ENCODE measurements at regions not wholly inside any gene's neighbourhood (a gene's known extent, or its start where the extent isn't known, plus 50 kb on each side); places are given as distances from the start of the nearest gene placed in this dataset.
A peak's percentile ranks its signal among the peaks of the same experiment; 100 is the strongest.

DNA sequence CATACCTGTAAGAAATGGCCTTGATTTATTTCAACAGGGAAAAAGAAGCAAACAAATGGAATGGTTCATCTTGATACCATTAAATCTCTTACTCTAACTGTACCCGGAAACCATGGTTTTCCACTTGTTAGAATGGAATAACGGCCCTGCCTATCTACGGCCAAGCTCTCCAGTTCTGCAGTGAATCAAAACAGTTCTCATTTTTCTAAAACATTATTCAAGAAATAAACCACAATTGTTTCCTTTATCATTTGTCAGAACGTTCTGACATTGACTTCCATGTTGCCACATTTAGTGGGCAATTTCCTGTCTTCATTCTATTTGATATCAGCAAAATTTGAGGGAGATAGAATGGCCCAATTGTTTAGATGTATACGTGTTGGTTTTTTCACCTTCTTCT, 118.8 kb upstream of the CDH19 start:
- H3K79me2 ChIP-seq (ENCODE audit: insufficient read depth, low read depth) = no peaks in the 10 kb centered on the region
- no peak overlapping the region for H3K4me2 ChIP-seq
- H3K4me3 ChIP-seq (IDR thresholded peaks at IDR 0.05; ENCODE audit: insufficient read depth, low read depth, low read length) = no peak overlapping the region
- no peaks in the 10 kb centered on the region for H3K27me3 ChIP-seq (ENCODE audit: insufficient read depth, low read depth)
- no peaks in the 10 kb centered on the region for H4K20me1 ChIP-seq (ENCODE audit: insufficient read depth)
- no peak overlapping the region for H3K27ac ChIP-seq
- H3K4me1 ChIP-seq (ENCODE audit: low read depth, poor library complexity, severe bottlenecking) = peaks cover 14% of the 10 kb centered on the region
- TF ChIP-seq, protein P1, sequence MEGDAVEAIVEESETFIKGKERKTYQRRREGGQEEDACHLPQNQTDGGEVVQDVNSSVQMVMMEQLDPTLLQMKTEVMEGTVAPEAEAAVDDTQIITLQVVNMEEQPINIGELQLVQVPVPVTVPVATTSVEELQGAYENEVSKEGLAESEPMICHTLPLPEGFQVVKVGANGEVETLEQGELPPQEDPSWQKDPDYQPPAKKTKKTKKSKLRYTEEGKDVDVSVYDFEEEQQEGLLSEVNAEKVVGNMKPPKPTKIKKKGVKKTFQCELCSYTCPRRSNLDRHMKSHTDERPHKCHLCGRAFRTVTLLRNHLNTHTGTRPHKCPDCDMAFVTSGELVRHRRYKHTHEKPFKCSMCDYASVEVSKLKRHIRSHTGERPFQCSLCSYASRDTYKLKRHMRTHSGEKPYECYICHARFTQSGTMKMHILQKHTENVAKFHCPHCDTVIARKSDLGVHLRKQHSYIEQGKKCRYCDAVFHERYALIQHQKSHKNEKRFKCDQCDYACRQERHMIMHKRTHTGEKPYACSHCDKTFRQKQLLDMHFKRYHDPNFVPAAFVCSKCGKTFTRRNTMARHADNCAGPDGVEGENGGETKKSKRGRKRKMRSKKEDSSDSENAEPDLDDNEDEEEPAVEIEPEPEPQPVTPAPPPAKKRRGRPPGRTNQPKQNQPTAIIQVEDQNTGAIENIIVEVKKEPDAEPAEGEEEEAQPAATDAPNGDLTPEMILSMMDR (conservative IDR thresholded peaks at IDR 0.05; ENCODE audit: low read depth, low read length) = no peak
- no peak overlapping the region for H2AFZ ChIP-seq (ENCODE audit: low read depth)
- no peaks in the 10 kb centered on the region for H3K36me3 ChIP-seq (ENCODE audit: insufficient read depth)
- no peak overlapping the region for H3K9ac ChIP-seq

DNA sequence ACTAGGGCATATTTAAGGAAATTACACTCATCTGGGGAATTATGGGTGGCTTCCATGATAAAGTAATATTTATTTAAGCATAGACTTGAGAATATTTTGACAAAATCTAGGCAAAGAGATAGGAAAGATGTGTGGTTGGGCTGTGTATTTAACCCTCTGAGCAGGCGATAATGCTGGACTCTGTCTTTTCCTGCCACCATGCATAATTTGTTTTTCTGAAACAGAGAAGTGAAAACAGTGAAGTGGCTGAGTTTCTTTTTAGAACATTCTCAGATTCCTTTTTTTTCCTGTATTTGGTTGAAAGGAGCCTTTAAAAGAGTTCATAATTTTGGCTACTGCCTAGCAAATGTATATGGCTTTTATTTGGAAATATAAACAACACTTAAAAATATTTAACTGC, 104.8 kb upstream of the CDH19 start:
- TF ChIP-seq, protein P1 (conservative IDR thresholded peaks at IDR 0.05; ENCODE audit: low read depth, low read length) = no peak

DNA sequence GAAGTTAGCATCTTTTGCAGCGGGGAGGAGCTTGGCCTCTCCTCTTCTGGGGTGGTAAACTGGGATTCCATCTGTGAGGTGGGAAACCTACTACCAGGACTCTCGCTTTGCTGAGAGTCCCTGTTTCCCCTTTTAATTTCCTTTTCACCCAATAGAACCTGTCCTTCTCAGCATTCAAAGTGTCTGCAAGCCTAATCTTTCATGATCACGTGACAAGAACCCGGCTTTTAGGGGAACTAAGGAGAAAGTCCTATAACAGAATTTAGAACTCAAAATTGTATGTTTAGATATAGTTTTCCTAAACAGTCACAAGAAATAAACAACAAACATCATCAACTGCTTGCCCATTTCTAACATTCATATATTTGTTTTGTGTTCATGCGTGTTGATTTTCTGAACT, 103.6 kb upstream of the CDH19 start:
- H3K9ac ChIP-seq = no peak overlapping the region
- no peak overlapping the region for H2AFZ ChIP-seq (ENCODE audit: low read depth)

More for the DNA sequence above, 104.8 kb upstream of the CDH19 start:
- no peak overlapping the region for H3K4me3 ChIP-seq (IDR thresholded peaks at IDR 0.05; ENCODE audit: insufficient read depth, low read depth, low read length)
- H2AFZ ChIP-seq (ENCODE audit: low read depth) = no peak overlapping the region
- H3K9ac ChIP-seq = no peak overlapping the region
- H3K27me3 ChIP-seq (ENCODE audit: insufficient read depth, low read depth) = no peaks in the 10 kb centered on the region
- no peaks in the 10 kb centered on the region for H3K36me3 ChIP-seq (ENCODE audit: insufficient read depth)
- no peak overlapping the region for H3K27ac ChIP-seq
- peaks cover 14% of the 10 kb centered on the region for H3K4me1 ChIP-seq (ENCODE audit: low read depth, poor library complexity, severe bottlenecking)
- H4K20me1 ChIP-seq (ENCODE audit: insufficient read depth) = no peaks in the 10 kb centered on the region
- H3K4me2 ChIP-seq = peak overlapping the region; percentile 40
- H3K79me2 ChIP-seq (ENCODE audit: insufficient read depth, low read depth) = no peaks in the 10 kb centered on the region

DNA sequence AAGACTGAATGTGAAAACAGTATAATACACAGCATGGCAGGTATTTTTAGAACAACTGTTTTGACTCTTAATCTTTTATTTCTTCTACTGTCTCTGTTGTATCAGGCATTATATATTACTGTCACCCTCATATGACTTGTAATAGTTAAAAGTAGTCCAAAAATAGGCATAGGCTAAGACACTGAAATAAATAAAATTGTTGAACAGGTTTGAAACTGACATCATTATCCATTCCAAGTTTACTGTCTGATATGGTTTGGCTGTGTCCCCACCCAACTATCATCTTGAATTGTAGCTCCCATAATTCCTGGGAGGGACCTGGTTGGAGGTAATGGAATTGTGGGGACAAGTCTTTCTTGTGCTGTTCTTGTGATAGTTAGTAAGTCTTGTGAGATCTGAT, 91.4 kb upstream of the CDH19 start:
- TF ChIP-seq, protein P1 (conservative IDR thresholded peaks at IDR 0.05; ENCODE audit: low read depth, low read length) = no peak
- Histone ChIP-seq H3K4me1 (ENCODE audit: low read depth, poor library complexity, severe bottlenecking) (no peaks in the 10 kb centered on the region), H3K27ac (no peak overlapping the region), H2AFZ (ENCODE audit: low read depth) (no peak overlapping the region), H4K20me1 (ENCODE audit: insufficient read depth) (no peaks in the 10 kb centered on the region), H3K4me3 (IDR thresholded peaks at IDR 0.05; ENCODE audit: insufficient read depth, low read depth, low read length) (no peak overlapping the region), H3K27me3 (ENCODE audit: insufficient read depth, low read depth) (no peaks in the 10 kb centered on the region), H3K4me2 (no peak overlapping the region), H3K36me3 (ENCODE audit: insufficient read depth) (no peaks in the 10 kb centered on the region), H3K9ac (no peak overlapping the region), H3K79me2 (ENCODE audit: insufficient read depth, low read depth) (no peaks in the 10 kb centered on the region)

More for the DNA sequence above, 103.6 kb upstream of the CDH19 start:
- Histone ChIP-seq H3K79me2 (ENCODE audit: insufficient read depth, low read depth) (no peaks in the 10 kb centered on the region), H3K27ac (no peak overlapping the region), H4K20me1 (ENCODE audit: insufficient read depth) (no peaks in the 10 kb centered on the region), H3K4me3 (IDR thresholded peaks at IDR 0.05; ENCODE audit: insufficient read depth, low read depth, low read length) (no peak overlapping the region), H3K27me3 (ENCODE audit: insufficient read depth, low read depth) (no peaks in the 10 kb centered on the region), H3K4me2 (no peak overlapping the region), H3K36me3 (ENCODE audit: insufficient read depth) (no peaks in the 10 kb centered on the region), H3K4me1 (ENCODE audit: low read depth, poor library complexity, severe bottlenecking) (peaks cover 14% of the 10 kb centered on the region)
- TF ChIP-seq, protein P1 (conservative IDR thresholded peaks at IDR 0.05; ENCODE audit: low read depth, low read length) = no peak
